Type B pancreatic cell (in vitro differentiated cells): ENCODE measurements at regions not wholly inside any gene's neighbourhood (a gene's known extent, or its start where the extent isn't known, plus 50 kb on each side); places are given as distances from the start of the nearest gene placed in this dataset.
"Not testable (repeated sequence)": the region's sequence is repeated elsewhere in the genome, so short reads cannot be mapped to it uniquely, and the experiment has no call there.

Experiments
- DNase-seq: peaks from one replicate; pipeline ENCODE4 v3.0.0; 2021; ENCODE audit warnings: mixed read lengths; ENCODE audit not compliant: unreplicated experiment; ENCODE audit errors: extremely low spot score
- H3K27ac Mint-ChIP-seq: 2 replicates; pipeline ENCODE4 v1.8.0; 2021; ENCODE audit warnings: mild to moderate bottlenecking, mixed read lengths
- H3K27me3 Mint-ChIP-seq: 2 replicates; pipeline ENCODE4 v1.8.0; 2021; ENCODE audit warnings: mixed read lengths
- H3K36me3 Mint-ChIP-seq: 2 replicates; pipeline ENCODE4 v1.8.0; 2021; ENCODE audit warnings: mixed read lengths
- H3K4me1 Mint-ChIP-seq: one replicate; pipeline ENCODE4 v1.8.0; 2021; ENCODE audit warnings: mixed read lengths; ENCODE audit not compliant: unreplicated experiment
- H3K4me3 Mint-ChIP-seq: 2 replicates; pipeline ENCODE4 v1.8.0; 2021; ENCODE audit warnings: mild to moderate bottlenecking, mixed read lengths
- H3K9me3 Mint-ChIP-seq: 2 replicates; pipeline ENCODE4 v1.8.0; 2021; ENCODE audit warnings: mixed read lengths
- CTCF ChIP-seq: fragments of 200-600 bp; sonication (generic); conservative IDR thresholded peaks from 2 replicates; pipeline ENCODE4 v1.5.0; 2021; ENCODE audit warnings: antibody characterized with exemption, mild to moderate bottlenecking

GRCh38 chr6:164749221-164750064 lies 560.0 kb downstream of the C6orf118 start:
- Mint-ChIP-seq H3K36me3 (no peaks in the 10 kb centered on the region), H3K27me3 (peaks cover 4% of the 10 kb centered on the region), H3K9me3 (no peaks in the 10 kb centered on the region), H3K27ac (no peak overlapping the region), H3K4me1 (peaks cover 7% of the 10 kb centered on the region), H3K4me3 (no peak overlapping the region)
- no peak for DNase-seq
- no peak for TF ChIP-seq CTCF

- H3K4me1 Mint-ChIP-seq, result peaks cover 5% of the 10 kb centered on the region
- no peaks in the 10 kb centered on the region for H3K27me3 Mint-ChIP-seq
- DNase-seq, result no peak
- no peak overlapping the region for H3K27ac Mint-ChIP-seq
- no peak overlapping the region for H3K4me3 Mint-ChIP-seq
- no peaks in the 10 kb centered on the region for H3K36me3 Mint-ChIP-seq
- TF ChIP-seq CTCF, result no peak
- H3K9me3 Mint-ChIP-seq, result no peaks in the 10 kb centered on the region
Measured at GRCh38 chr6:164744301-164744700, 565.1 kb downstream of the C6orf118 start.

GRCh38 chr6:164741938-164742451 lies 567.4 kb downstream of the C6orf118 start:
- H3K4me3 Mint-ChIP-seq, result no peak overlapping the region
- no peaks in the 10 kb centered on the region for H3K9me3 Mint-ChIP-seq
- H3K36me3 Mint-ChIP-seq, result no peaks in the 10 kb centered on the region
- TF ChIP-seq CTCF, result no peak
- no peaks in the 10 kb centered on the region for H3K4me1 Mint-ChIP-seq
- DNase-seq, result no peak
- H3K27ac Mint-ChIP-seq, result no peak overlapping the region
- peaks cover 3% of the 10 kb centered on the region for H3K27me3 Mint-ChIP-seq

- not testable (repeated sequence) for H3K27ac Mint-ChIP-seq, H3K4me3 Mint-ChIP-seq, DNase-seq, H3K9me3 Mint-ChIP-seq, H3K27me3 Mint-ChIP-seq, H3K36me3 Mint-ChIP-seq, H3K4me1 Mint-ChIP-seq
Measured at GRCh38 chr6:164736090-164736489, 573.3 kb downstream of the C6orf118 start.

GRCh38 chr6:164731539-164731938 lies 577.9 kb downstream of the C6orf118 start:
- Mint-ChIP-seq H3K9me3 (no peaks in the 10 kb centered on the region), H3K4me1 (no peaks in the 10 kb centered on the region), H3K36me3 (no peaks in the 10 kb centered on the region), H3K4me3 (no peak overlapping the region), H3K27ac (no peak overlapping the region), H3K27me3 (no peaks in the 10 kb centered on the region)
- DNase-seq, result no peak
- no peak for TF ChIP-seq CTCF

- no peak for DNase-seq
- no peaks in the 10 kb centered on the region for H3K36me3 Mint-ChIP-seq
- H3K4me3 Mint-ChIP-seq, result no peak overlapping the region
- no peaks in the 10 kb centered on the region for H3K4me1 Mint-ChIP-seq
- H3K27ac Mint-ChIP-seq, result no peak overlapping the region
- TF ChIP-seq CTCF, result no peak
- no peaks in the 10 kb centered on the region for H3K27me3 Mint-ChIP-seq
- no peaks in the 10 kb centered on the region for H3K9me3 Mint-ChIP-seq
Measured at GRCh38 chr6:164721460-164721859, 587.9 kb downstream of the C6orf118 start.
